ENCODE measurements at regions not wholly inside any gene's neighbourhood (a gene's known extent, or its start where the extent isn't known, plus 50 kb on each side); places are given as distances from the start of the nearest gene placed in this dataset.
"Not testable (repeated sequence)": the region's sequence is repeated elsewhere in the genome, so short reads cannot be mapped to it uniquely, and the experiment has no call there.

DNA sequence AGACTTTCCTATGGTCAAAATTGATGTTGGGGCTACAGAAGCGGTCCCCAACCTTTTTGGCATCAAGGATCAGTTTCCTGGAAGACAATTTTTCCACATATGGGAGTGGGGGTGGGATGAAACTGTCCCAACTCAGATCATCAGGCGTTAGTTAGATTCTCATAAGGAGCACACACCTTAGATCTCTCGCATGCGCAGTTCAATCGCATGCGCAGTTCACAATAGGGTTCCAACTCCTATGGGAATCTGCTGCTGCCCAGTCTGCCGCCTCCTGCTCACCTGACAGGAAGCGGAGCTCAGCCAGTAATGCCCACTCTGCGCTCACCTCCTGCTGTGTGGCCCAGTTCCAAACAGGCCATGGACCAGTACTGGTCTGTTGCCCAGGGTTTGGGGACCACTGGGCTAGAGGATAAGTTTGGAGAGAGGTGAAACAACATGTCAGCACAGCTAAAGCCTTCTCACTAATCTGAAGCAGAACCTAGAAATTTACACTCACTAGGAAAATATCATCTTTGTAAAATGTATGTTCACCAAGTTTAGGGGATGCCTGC is 410.8 kb upstream of the ZNF804A start:
- Mint-ChIP-seq H3K27me3 (no peaks in the 10 kb centered on the region), H3K27ac (no peak overlapping the region)

DNA sequence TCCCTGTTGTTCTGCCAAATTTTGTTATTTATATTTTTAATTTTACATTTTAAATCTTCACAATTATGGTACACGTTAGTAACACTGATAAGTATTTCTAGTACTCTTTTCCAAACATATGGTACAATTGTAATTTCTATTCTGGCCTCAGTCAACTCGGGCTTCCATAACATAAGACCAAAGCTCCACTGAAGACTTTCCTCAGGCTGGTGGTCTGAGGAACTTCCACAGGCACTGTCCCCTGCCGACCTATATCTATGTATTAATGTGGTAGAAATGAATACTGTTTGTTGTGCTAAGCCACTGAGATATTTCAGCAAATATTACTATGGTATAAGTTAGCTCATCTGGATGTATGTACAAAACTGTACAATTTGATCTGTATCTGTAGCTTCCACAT is 407.6 kb upstream of the ZNF804A start:
- Mint-ChIP-seq H3K4me3 (no peak overlapping the region), H3K36me3 (no peaks in the 10 kb centered on the region), H3K27ac (no peak overlapping the region)

More for the DNA sequence above, 410.8 kb upstream of the ZNF804A start:
- TF ChIP-seq, protein P1, sequence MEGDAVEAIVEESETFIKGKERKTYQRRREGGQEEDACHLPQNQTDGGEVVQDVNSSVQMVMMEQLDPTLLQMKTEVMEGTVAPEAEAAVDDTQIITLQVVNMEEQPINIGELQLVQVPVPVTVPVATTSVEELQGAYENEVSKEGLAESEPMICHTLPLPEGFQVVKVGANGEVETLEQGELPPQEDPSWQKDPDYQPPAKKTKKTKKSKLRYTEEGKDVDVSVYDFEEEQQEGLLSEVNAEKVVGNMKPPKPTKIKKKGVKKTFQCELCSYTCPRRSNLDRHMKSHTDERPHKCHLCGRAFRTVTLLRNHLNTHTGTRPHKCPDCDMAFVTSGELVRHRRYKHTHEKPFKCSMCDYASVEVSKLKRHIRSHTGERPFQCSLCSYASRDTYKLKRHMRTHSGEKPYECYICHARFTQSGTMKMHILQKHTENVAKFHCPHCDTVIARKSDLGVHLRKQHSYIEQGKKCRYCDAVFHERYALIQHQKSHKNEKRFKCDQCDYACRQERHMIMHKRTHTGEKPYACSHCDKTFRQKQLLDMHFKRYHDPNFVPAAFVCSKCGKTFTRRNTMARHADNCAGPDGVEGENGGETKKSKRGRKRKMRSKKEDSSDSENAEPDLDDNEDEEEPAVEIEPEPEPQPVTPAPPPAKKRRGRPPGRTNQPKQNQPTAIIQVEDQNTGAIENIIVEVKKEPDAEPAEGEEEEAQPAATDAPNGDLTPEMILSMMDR (conservative IDR thresholded peaks at IDR 0.05): no peak
- H3K4me3 Mint-ChIP-seq: no peak overlapping the region
- no peaks in the 10 kb centered on the region for H3K4me1 Mint-ChIP-seq (ENCODE audit: unreplicated experiment)
- H3K9me3 Mint-ChIP-seq: peaks cover 1% of the 10 kb centered on the region
- no peak for DNase-seq (ENCODE audit: extremely low spot score, unreplicated experiment)
- H3K36me3 Mint-ChIP-seq: no peaks in the 10 kb centered on the region

DNA sequence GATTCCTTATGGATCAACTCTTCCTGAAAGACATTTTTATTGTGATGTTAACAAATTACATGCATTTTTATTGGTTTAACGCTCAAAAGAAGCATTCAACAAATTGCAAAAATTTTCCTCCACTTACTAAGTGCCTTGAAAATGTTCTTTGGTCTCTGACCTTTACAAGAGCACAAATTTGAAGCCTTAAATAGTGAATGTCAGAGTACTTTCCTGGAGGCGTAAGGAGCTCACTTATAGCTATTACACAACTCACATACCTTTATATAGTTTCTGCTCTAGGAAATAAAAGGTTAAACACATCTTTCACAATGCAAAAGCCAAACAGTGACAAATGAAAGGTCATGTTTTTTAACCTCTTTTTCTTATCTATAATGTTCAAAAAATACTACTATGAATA is 405.7 kb upstream of the ZNF804A start:
- TF ChIP-seq, protein P1 (conservative IDR thresholded peaks at IDR 0.05): no peak
- DNase-seq (ENCODE audit: extremely low spot score, unreplicated experiment): no peak
- Mint-ChIP-seq H3K36me3 (no peaks in the 10 kb centered on the region), H3K27ac (no peak overlapping the region), H3K4me3 (no peak overlapping the region), H3K4me1 (ENCODE audit: unreplicated experiment) (no peaks in the 10 kb centered on the region), H3K9me3 (no peaks in the 10 kb centered on the region), H3K27me3 (no peaks in the 10 kb centered on the region)

More for the DNA sequence above, 407.6 kb upstream of the ZNF804A start:
- no peaks in the 10 kb centered on the region for H3K27me3 Mint-ChIP-seq
- DNase-seq (ENCODE audit: extremely low spot score, unreplicated experiment): no peak
- H3K4me1 Mint-ChIP-seq (ENCODE audit: unreplicated experiment): no peaks in the 10 kb centered on the region
- TF ChIP-seq, protein P1 (conservative IDR thresholded peaks at IDR 0.05): no peak
- no peaks in the 10 kb centered on the region for H3K9me3 Mint-ChIP-seq

DNA sequence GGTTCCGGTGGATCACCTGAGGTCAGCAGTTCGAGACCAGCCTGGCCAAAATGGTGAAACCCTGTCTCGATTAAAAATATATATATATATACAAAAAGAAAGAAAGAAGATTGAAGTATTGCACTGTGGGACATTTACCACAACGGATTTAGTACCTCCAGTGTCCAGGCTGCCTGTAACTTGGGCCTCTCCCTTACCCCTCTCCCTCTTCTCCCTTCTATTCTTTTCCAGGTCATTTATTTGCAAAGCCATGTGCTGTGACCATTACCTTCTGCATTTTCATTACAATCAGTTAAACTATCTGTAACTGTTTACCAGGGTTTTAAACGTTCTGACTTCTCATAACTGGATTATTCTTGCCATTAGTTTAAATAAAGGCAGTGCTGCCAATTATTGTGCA is 400.9 kb upstream of the ZNF804A start:
- H3K9me3 Mint-ChIP-seq: no peaks in the 10 kb centered on the region
- H3K4me3 Mint-ChIP-seq: no peak overlapping the region
- no peaks in the 10 kb centered on the region for H3K27me3 Mint-ChIP-seq
- TF ChIP-seq, protein P1 (conservative IDR thresholded peaks at IDR 0.05): no peak
- no peak for DNase-seq (ENCODE audit: extremely low spot score, unreplicated experiment)
- no peaks in the 10 kb centered on the region for H3K4me1 Mint-ChIP-seq (ENCODE audit: unreplicated experiment)
- H3K27ac Mint-ChIP-seq: no peak overlapping the region
- H3K36me3 Mint-ChIP-seq: no peaks in the 10 kb centered on the region

DNA sequence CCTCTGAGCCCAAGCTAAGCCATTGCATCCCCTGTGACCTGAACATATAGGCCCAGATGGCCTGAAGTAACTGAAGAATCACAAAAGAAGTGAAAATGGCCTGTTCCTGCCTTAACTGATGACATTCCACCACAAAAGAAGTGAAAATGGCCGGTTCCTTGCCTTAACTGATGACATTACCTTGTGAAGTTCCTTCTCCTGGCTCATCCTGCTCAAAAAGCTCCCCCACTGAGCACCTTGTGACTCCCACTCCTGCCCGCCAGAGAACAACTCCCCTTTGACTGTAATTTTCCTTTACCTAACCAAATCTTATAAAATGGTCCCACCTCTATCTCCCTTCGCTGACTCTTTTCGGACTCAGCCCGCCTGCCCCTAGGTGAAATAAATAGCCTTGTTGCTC is 399.5 kb upstream of the ZNF804A start:
- H3K27ac Mint-ChIP-seq; H3K27me3 Mint-ChIP-seq; DNase-seq (ENCODE audit: extremely low spot score, unreplicated experiment); H3K4me3 Mint-ChIP-seq; H3K4me1 Mint-ChIP-seq (ENCODE audit: unreplicated experiment); H3K9me3 Mint-ChIP-seq; H3K36me3 Mint-ChIP-seq: not testable (repeated sequence)

DNA sequence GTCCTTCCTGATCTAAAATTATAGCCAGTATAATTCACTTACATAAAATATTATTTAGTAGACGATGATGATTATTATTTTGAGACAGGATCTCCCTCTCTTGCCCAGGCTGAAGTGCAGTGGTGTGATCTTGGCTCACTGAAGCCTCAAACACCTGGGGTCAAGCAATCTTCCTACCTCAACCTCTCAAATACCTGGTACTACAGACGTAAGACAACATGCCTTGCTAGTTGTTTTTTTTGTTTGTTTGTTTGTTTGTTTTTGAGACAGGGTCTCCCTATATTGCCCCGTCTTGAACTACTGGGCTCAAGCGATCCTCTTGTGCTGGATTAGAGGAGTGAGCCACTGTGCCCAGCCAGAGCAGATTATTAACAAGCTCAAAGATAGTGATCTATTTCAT is 399.1 kb upstream of the ZNF804A start:
- no peaks in the 10 kb centered on the region for H3K4me1 Mint-ChIP-seq (ENCODE audit: unreplicated experiment)
- DNase-seq (ENCODE audit: extremely low spot score, unreplicated experiment): no peak
- H3K9me3 Mint-ChIP-seq: no peaks in the 10 kb centered on the region
- no peak overlapping the region for H3K27ac Mint-ChIP-seq
- no peaks in the 10 kb centered on the region for H3K27me3 Mint-ChIP-seq
- TF ChIP-seq, protein P1 (conservative IDR thresholded peaks at IDR 0.05): no peak
- no peak overlapping the region for H3K4me3 Mint-ChIP-seq
- H3K36me3 Mint-ChIP-seq: no peaks in the 10 kb centered on the region

Measured in type B pancreatic cell (in vitro differentiated cells).